ENCODE measurements at regions not wholly inside any gene's neighbourhood (a gene's known extent, or its start where the extent isn't known, plus 50 kb on each side); places are given as distances from the start of the nearest gene placed in this dataset.

DNA sequence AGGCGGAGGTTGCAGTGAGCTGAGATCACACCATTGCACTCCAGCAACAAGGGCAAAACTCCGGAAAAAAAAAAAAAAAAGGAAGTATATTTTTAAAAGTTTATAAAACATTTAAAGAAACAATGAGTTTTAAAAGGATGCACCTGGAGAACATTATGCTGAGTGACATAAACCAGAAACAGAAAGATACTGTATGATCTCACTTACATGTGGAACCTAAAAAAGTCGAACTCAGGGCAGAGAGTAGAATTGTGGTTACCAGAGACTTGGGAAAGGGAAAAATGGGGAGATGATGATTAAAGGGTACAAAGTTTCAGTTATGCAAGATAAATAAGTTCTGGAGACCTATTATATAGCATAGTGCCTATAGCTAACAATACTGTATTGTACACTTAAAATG lies 52.8 kb upstream of the RTN4 start:
- TF ChIP-seq, protein P1, sequence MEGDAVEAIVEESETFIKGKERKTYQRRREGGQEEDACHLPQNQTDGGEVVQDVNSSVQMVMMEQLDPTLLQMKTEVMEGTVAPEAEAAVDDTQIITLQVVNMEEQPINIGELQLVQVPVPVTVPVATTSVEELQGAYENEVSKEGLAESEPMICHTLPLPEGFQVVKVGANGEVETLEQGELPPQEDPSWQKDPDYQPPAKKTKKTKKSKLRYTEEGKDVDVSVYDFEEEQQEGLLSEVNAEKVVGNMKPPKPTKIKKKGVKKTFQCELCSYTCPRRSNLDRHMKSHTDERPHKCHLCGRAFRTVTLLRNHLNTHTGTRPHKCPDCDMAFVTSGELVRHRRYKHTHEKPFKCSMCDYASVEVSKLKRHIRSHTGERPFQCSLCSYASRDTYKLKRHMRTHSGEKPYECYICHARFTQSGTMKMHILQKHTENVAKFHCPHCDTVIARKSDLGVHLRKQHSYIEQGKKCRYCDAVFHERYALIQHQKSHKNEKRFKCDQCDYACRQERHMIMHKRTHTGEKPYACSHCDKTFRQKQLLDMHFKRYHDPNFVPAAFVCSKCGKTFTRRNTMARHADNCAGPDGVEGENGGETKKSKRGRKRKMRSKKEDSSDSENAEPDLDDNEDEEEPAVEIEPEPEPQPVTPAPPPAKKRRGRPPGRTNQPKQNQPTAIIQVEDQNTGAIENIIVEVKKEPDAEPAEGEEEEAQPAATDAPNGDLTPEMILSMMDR (IDR thresholded peaks at IDR 0.05) = no peak
- no peak for TF ChIP-seq POLR2A (IDR thresholded peaks at IDR 0.05)
- no peak for TF ChIP-seq EP300 (IDR thresholded peaks at IDR 0.05; ENCODE audit: low read depth)
